ENCODE measurements at regions not wholly inside any gene's neighbourhood (a gene's known extent, or its start where the extent isn't known, plus 50 kb on each side); places are given as distances from the start of the nearest gene placed in this dataset.

- Mint-ChIP-seq H3K27ac (no peak overlapping the region), H3K4me1 (peaks cover 2% of the 10 kb centered on the region), H3K36me3 (ENCODE audit: low read depth) (no peaks in the 10 kb centered on the region), H3K27me3 (peaks cover 25% of the 10 kb centered on the region), H3K4me3 (no peak overlapping the region)
- no peaks in the 10 kb centered on the region for H3K9me3 ChIP-seq (ENCODE audit: control insufficient read depth, low read length, poor library complexity, severe bottlenecking)
- ATAC-seq (no peak), DNase-seq (no peak)
These were observed 57.8 kb upstream of the BCL11B start for GRCh38 chr14:99329711-99330315.

DNA sequence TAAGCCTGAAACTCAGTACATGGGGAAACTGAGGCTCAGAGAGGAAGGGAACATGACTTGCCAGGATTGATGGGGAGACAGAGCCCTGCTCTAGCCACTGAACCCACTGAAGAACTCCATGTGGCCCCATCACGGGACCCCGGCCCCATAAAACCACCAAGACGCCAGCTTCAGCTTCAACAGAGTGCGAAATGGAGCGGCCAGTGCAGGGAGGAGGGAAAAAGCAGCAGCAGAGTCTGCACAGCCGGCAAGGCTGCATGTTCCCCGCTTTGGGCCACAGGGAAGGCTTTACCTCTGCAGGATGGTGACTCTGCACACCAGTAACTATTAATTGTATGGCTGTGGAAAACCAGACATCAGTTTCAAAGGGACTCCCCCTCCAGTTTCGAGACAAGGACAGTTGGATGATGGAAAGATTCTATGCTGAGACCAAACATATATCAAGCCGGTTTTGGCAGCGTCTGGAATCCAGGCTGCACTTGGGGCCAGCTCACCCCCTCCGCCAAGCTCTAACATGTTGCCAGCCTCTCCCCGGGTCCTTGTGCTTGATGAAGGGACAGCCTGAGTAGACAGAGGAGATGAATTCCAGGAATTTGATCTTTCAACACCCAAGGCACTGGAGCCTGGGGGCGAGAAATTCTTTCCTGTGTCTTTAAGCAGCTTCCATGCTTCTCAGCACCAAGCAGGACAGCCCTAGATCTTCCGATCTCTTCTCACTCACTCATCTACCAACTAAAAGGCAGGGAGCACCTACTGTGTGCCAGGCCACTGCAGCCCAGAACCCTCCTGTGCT, 55.7 kb upstream of the BCL11B start:
- Mint-ChIP-seq H3K4me3 (no peak overlapping the region), H3K4me1 (peaks cover 2% of the 10 kb centered on the region), H3K36me3 (ENCODE audit: low read depth) (no peaks in the 10 kb centered on the region), H3K27me3 (peaks cover 23% of the 10 kb centered on the region), H3K27ac (no peak overlapping the region)
- no peaks in the 10 kb centered on the region for H3K9me3 ChIP-seq (ENCODE audit: control insufficient read depth, low read length, poor library complexity, severe bottlenecking)
- DNase-seq: no peak
- ATAC-seq: no peak

- H3K27ac Mint-ChIP-seq: no peak overlapping the region
- H3K9me3 ChIP-seq (ENCODE audit: control insufficient read depth, low read length, poor library complexity, severe bottlenecking): no peaks in the 10 kb centered on the region
- no peak overlapping the region for H3K4me3 Mint-ChIP-seq
- peaks cover 24% of the 10 kb centered on the region for H3K27me3 Mint-ChIP-seq
- H3K4me1 Mint-ChIP-seq: peaks cover 2% of the 10 kb centered on the region
- ATAC-seq: no peak
- H3K36me3 Mint-ChIP-seq (ENCODE audit: low read depth): no peaks in the 10 kb centered on the region
- DNase-seq: no peak
These were observed 55.1 kb upstream of the BCL11B start for GRCh38 chr14:99327050-99327449.

GRCh38 chr14:99326041-99326710, 54.2 kb upstream of the BCL11B start:
- peaks cover 4% of the 10 kb centered on the region for H3K4me1 Mint-ChIP-seq
- H3K9me3 ChIP-seq (ENCODE audit: control insufficient read depth, low read length, poor library complexity, severe bottlenecking): no peaks in the 10 kb centered on the region
- H3K36me3 Mint-ChIP-seq (ENCODE audit: low read depth): peaks cover 3% of the 10 kb centered on the region
- no peak overlapping the region for H3K4me3 Mint-ChIP-seq
- H3K27me3 Mint-ChIP-seq: peaks cover 32% of the 10 kb centered on the region
- H3K27ac Mint-ChIP-seq: no peak overlapping the region
- ATAC-seq (no peak), DNase-seq (no peak)

DNA sequence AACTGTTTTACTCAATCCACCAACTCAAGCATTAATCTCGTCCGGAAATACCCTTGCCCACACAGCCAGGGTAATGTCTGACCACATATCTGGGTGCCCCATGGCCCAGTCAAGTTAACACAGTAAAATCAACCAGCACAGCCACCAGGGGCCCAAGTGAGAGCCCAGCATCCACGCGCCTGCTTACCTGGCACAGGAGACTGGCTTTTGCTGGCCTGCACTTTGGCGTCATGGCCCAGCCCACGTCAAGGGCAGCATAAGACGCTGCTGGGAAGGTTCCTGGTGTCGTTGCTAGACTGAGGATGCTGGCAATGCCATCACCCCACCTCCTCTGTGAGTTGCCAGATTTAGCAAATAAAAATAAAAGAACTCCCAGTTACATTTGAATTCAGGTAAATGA, 53.6 kb upstream of the BCL11B start:
- no peak overlapping the region for H3K4me3 Mint-ChIP-seq
- DNase-seq (no peak), ATAC-seq (no peak)
- H3K27ac Mint-ChIP-seq: no peak overlapping the region
- peaks cover 4% of the 10 kb centered on the region for H3K4me1 Mint-ChIP-seq
- peaks cover 32% of the 10 kb centered on the region for H3K27me3 Mint-ChIP-seq
- peaks cover 3% of the 10 kb centered on the region for H3K36me3 Mint-ChIP-seq (ENCODE audit: low read depth)
- no peaks in the 10 kb centered on the region for H3K9me3 ChIP-seq (ENCODE audit: control insufficient read depth, low read length, poor library complexity, severe bottlenecking)

DNA sequence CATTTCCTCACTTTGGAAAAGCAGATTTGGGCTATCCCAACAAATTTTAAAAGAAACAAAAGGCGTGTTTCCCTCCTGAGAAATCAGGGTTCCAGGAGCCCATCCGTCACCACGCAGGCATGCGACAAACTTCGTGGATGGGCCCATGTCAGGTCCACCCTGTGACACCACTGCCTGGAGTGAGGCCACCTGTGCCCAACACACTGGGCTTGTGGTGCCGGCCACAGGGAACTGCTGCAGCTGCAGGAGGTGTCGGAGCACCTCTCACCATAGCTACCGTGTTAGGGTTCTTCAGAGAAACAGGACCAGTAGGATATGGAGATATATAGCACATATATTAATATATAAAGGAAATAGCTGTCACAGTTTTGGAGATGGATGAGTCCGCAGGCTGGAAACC, 53.0 kb upstream of the BCL11B start:
- H3K9me3 ChIP-seq (ENCODE audit: control insufficient read depth, low read length, poor library complexity, severe bottlenecking): no peaks in the 10 kb centered on the region
- DNase-seq: no peak
- ATAC-seq: no peak
- peaks cover 32% of the 10 kb centered on the region for H3K27me3 Mint-ChIP-seq
- H3K4me1 Mint-ChIP-seq: peaks cover 7% of the 10 kb centered on the region
- H3K27ac Mint-ChIP-seq: no peak overlapping the region
- no peak overlapping the region for H3K4me3 Mint-ChIP-seq
- H3K36me3 Mint-ChIP-seq (ENCODE audit: low read depth): peaks cover 3% of the 10 kb centered on the region

- H3K36me3 Mint-ChIP-seq (ENCODE audit: low read depth): peaks cover 3% of the 10 kb centered on the region
- H3K27me3 Mint-ChIP-seq: peaks cover 32% of the 10 kb centered on the region
- peaks cover 7% of the 10 kb centered on the region for H3K4me1 Mint-ChIP-seq
- DNase-seq (no peak), ATAC-seq (no peak)
- no peak overlapping the region for H3K4me3 Mint-ChIP-seq
- no peak overlapping the region for H3K27ac Mint-ChIP-seq
- no peaks in the 10 kb centered on the region for H3K9me3 ChIP-seq (ENCODE audit: control insufficient read depth, low read length, poor library complexity, severe bottlenecking)
These were observed 52.3 kb upstream of the BCL11B start for GRCh38 chr14:99324291-99324690.

GRCh38 chr14:99323603-99324185, 51.7 kb upstream of the BCL11B start:
- H3K4me1 Mint-ChIP-seq: peaks cover 7% of the 10 kb centered on the region
- H3K9me3 ChIP-seq (ENCODE audit: control insufficient read depth, low read length, poor library complexity, severe bottlenecking): no peaks in the 10 kb centered on the region
- H3K27me3 Mint-ChIP-seq: peaks cover 32% of the 10 kb centered on the region
- H3K4me3 Mint-ChIP-seq: no peak overlapping the region
- peaks cover 3% of the 10 kb centered on the region for H3K36me3 Mint-ChIP-seq (ENCODE audit: low read depth)
- ATAC-seq: no peak
- no peak overlapping the region for H3K27ac Mint-ChIP-seq
- no peak for DNase-seq

DNA sequence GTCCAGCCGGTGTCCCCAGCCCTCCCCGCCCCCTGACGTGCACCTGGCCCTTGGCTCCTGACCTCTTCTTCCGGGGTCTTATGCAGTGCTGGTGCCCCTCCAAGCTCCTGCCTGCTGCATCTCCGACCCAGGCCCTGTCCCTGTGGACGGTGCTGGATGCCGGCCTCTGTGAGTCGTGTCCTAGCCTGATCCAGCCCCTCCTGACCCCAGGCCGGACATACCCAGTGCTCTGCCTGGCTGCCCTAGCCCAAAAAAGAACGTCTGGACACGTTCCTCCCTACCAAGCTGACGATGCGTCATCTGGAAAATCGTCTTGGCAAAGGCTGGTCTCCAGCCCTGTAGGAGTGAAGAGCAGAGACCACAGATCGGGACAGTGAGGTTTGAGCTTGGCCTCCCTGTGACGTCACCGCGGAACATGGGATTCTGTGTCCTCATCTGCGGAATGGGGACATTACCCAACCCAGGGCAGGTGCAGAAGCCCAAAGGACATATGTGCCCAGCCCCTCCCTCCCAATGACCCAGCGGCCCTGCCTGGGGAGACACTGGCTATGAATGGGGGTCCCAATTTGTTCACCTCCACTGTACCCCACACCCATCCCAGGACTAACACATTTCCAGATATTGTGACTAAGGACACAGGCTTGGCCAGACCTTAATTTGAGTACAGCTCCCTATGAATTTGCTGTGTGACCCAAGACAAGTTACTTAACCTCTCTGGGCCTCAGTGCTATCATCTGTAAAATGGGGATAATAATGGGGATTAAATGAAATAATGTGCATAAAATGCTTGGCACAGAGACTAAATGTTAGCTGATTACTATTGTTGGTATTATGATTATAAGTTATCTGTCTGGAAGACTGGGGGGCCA, 51.0 kb upstream of the BCL11B start:
- ATAC-seq: no peak
- H3K9me3 ChIP-seq (ENCODE audit: control insufficient read depth, low read length, poor library complexity, severe bottlenecking): no peaks in the 10 kb centered on the region
- Mint-ChIP-seq H3K36me3 (ENCODE audit: low read depth) (peaks cover 3% of the 10 kb centered on the region), H3K27ac (no peak overlapping the region), H3K4me3 (no peak overlapping the region), H3K27me3 (peaks cover 28% of the 10 kb centered on the region), H3K4me1 (peaks cover 7% of the 10 kb centered on the region)
- DNase-seq: no peak

GRCh38 chr14:99321955-99322730, 50.1 kb upstream of the BCL11B start:
- peak overlapping the region; percentile 3 for H3K4me3 Mint-ChIP-seq
- ATAC-seq: no peak
- H3K9me3 ChIP-seq (ENCODE audit: control insufficient read depth, low read length, poor library complexity, severe bottlenecking): no peaks in the 10 kb centered on the region
- peaks cover 7% of the 10 kb centered on the region for H3K4me1 Mint-ChIP-seq
- H3K36me3 Mint-ChIP-seq (ENCODE audit: low read depth): peaks cover 3% of the 10 kb centered on the region
- DNase-seq: no peak
- peaks cover 26% of the 10 kb centered on the region for H3K27me3 Mint-ChIP-seq
- H3K27ac Mint-ChIP-seq: no peak overlapping the region

Measured in T-helper 17 cell (primary cell).